ENCODE measurements at regions not wholly inside any gene's neighbourhood (a gene's known extent, or its start where the extent isn't known, plus 50 kb on each side); places are given as distances from the start of the nearest gene placed in this dataset.

DNA sequence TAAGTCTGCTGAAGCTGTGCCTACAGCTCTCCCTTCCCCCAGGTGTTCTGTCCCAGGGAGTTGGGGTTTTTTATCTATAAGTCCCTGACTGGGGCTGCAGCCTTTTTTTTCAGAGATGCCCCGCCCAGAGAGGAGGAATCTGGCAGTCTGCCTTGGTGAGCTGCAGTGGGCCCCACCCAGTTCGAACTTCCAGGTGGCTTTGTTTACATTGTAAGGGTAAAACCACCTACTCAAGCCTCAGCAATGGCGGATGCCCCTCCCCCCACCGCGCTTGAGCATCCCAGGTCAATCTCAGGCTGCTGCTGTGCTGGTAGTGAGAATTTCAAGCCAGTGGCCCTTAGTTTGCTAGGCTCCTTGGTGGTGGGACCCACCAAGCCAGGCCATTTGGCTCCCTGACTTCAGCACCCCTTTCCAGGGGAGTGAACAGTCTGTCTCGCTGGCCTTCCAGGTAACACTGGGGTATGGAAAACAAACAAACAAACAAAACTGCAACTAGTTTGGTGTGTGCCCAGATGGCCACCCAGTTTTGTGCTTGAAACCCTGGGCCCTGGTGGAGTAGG lies 189.4 kb downstream of the MFSD1 start:
- TF ChIP-seq POLR2A (IDR thresholded peaks at IDR 0.05), result no peak
- TF ChIP-seq POLR2AphosphoS5 (IDR thresholded peaks at IDR 0.05), result no peak
- TF ChIP-seq, protein P1, sequence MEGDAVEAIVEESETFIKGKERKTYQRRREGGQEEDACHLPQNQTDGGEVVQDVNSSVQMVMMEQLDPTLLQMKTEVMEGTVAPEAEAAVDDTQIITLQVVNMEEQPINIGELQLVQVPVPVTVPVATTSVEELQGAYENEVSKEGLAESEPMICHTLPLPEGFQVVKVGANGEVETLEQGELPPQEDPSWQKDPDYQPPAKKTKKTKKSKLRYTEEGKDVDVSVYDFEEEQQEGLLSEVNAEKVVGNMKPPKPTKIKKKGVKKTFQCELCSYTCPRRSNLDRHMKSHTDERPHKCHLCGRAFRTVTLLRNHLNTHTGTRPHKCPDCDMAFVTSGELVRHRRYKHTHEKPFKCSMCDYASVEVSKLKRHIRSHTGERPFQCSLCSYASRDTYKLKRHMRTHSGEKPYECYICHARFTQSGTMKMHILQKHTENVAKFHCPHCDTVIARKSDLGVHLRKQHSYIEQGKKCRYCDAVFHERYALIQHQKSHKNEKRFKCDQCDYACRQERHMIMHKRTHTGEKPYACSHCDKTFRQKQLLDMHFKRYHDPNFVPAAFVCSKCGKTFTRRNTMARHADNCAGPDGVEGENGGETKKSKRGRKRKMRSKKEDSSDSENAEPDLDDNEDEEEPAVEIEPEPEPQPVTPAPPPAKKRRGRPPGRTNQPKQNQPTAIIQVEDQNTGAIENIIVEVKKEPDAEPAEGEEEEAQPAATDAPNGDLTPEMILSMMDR (IDR thresholded peaks at IDR 0.05), result no peak
- Histone ChIP-seq H3K9me3 (no peaks in the 10 kb centered on the region), H3K36me3 (no peaks in the 10 kb centered on the region), H3K4me3 (no peak overlapping the region), H3K27ac (no peak overlapping the region), H3K4me1 (replicated peaks) (no peaks in the 10 kb centered on the region), H3K27me3 (replicated peaks; ENCODE audit: insufficient read depth) (no peaks in the 10 kb centered on the region)
- 28% methylated on average over 6 of the region's 6 CpGs for WGBS
- DNase-seq (ENCODE audit: low spot score), result no peak
- intact Hi-C loops (cut with DNase I), result no loop called here

- TF ChIP-seq POLR2AphosphoS5 (IDR thresholded peaks at IDR 0.05) (no peak), POLR2A (IDR thresholded peaks at IDR 0.05) (no peak)
- TF ChIP-seq, protein P1 (IDR thresholded peaks at IDR 0.05), result no peak
- H3K4me1 ChIP-seq (replicated peaks), result no peaks in the 10 kb centered on the region
- no peak overlapping the region for H3K4me3 ChIP-seq
These were observed 190.6 kb downstream of the MFSD1 start for GRCh38 chr3:158992463-158992862.

DNA sequence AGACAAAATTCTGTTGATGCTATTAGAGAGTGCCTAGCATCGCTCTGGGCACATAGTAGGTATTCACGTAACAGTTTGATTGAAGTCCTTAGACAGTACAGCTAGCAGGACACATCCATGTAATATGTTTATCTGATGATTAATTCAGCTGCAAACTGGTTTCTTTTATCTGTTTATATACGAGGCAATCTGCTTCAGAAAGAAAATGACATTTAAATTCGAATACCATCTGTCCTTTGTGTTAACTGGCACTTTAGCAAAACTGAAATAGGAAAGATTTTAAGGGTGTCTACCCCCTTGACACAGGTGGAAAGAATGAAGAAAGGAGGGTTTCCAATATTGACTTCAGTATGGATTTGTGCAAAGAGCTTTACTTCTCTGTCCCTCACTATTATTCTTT lies 192.5 kb downstream of the MFSD1 start:
- no peak for DNase-seq (ENCODE audit: low spot score)
- no peaks in the 10 kb centered on the region for H3K9me3 ChIP-seq
- H3K27ac ChIP-seq, result no peak overlapping the region
- H3K36me3 ChIP-seq, result no peaks in the 10 kb centered on the region
- intact Hi-C loops (cut with DNase I), result no loop called here
- 75% methylated on average over 4 of the region's 4 CpGs for WGBS
- TF ChIP-seq POLR2AphosphoS5 (IDR thresholded peaks at IDR 0.05), result no peak
- TF ChIP-seq, protein P1 (IDR thresholded peaks at IDR 0.05), result no peak
- no peak for TF ChIP-seq POLR2A (IDR thresholded peaks at IDR 0.05)
- no peak overlapping the region for H3K4me3 ChIP-seq
- H3K27me3 ChIP-seq (replicated peaks; ENCODE audit: insufficient read depth), result no peaks in the 10 kb centered on the region
- no peaks in the 10 kb centered on the region for H3K4me1 ChIP-seq (replicated peaks)

More at GRCh38 chr3:158992463-158992862, 190.6 kb downstream of the MFSD1 start:
- DNase-seq (ENCODE audit: low spot score), result no peak
- no peak overlapping the region for H3K27ac ChIP-seq
- H3K9me3 ChIP-seq, result no peaks in the 10 kb centered on the region
- no peaks in the 10 kb centered on the region for H3K27me3 ChIP-seq (replicated peaks; ENCODE audit: insufficient read depth)
- intact Hi-C loops (cut with DNase I), result no loop called here
- no peaks in the 10 kb centered on the region for H3K36me3 ChIP-seq

- intact Hi-C loops (cut with DNase I), result no loop called here
- H3K27ac ChIP-seq, result no peak overlapping the region
- no peaks in the 10 kb centered on the region for H3K36me3 ChIP-seq
- no peak for DNase-seq (ENCODE audit: low spot score)
- H3K9me3 ChIP-seq, result no peaks in the 10 kb centered on the region
- TF ChIP-seq POLR2A (IDR thresholded peaks at IDR 0.05), result no peak
- no peak for TF ChIP-seq POLR2AphosphoS5 (IDR thresholded peaks at IDR 0.05)
- TF ChIP-seq, protein P1 (IDR thresholded peaks at IDR 0.05), result no peak
- no peaks in the 10 kb centered on the region for H3K4me1 ChIP-seq (replicated peaks)
- H3K4me3 ChIP-seq, result no peak overlapping the region
- no peaks in the 10 kb centered on the region for H3K27me3 ChIP-seq (replicated peaks; ENCODE audit: insufficient read depth)
- WGBS, result 83% methylated on average over 1 of the region's 1 CpG
These were observed 199.9 kb downstream of the MFSD1 start for GRCh38 chr3:159001711-159002110.

- no peak overlapping the region for H3K4me3 ChIP-seq
- no peak for TF ChIP-seq POLR2A (IDR thresholded peaks at IDR 0.05)
- TF ChIP-seq, protein P1 (IDR thresholded peaks at IDR 0.05), result no peak
- TF ChIP-seq POLR2AphosphoS5 (IDR thresholded peaks at IDR 0.05), result no peak
- H3K27ac ChIP-seq, result no peak overlapping the region
- no peaks in the 10 kb centered on the region for H3K9me3 ChIP-seq
- no peaks in the 10 kb centered on the region for H3K36me3 ChIP-seq
- no peaks in the 10 kb centered on the region for H3K4me1 ChIP-seq (replicated peaks)
- DNase-seq (ENCODE audit: low spot score), result no peak
- H3K27me3 ChIP-seq (replicated peaks; ENCODE audit: insufficient read depth), result no peaks in the 10 kb centered on the region
- intact Hi-C loops (cut with DNase I), result no loop called here
These were observed 203.3 kb downstream of the MFSD1 start for GRCh38 chr3:159005137-159005536.
